ENCODE measurements at regions not wholly inside any gene's neighbourhood (a gene's known extent, or its start where the extent isn't known, plus 50 kb on each side); places are given as distances from the start of the nearest gene placed in this dataset.

GRCh38 chr5:61596265-61596664 lies 264.2 kb downstream of the ZSWIM6 start:
- in situ Hi-C loops (cut with HindIII; ENCODE audit: low sequenced_read_pairs) = no loop called here

GRCh38 chr5:61597684-61598083 lies 265.6 kb downstream of the ZSWIM6 start:
- in situ Hi-C loops (cut with HindIII; ENCODE audit: low sequenced_read_pairs) = no loop called here

GRCh38 chr5:61598126-61598525 lies 266.1 kb downstream of the ZSWIM6 start:
- in situ Hi-C loops (cut with HindIII; ENCODE audit: low sequenced_read_pairs) = no loop called here

- in situ Hi-C loops (cut with HindIII; ENCODE audit: low sequenced_read_pairs) = no loop called here
Observed at GRCh38 chr5:61599370-61600122, 267.5 kb downstream of the ZSWIM6 start.

GRCh38 chr5:61600123-61600444 lies 268.0 kb downstream of the ZSWIM6 start:
- in situ Hi-C loops (cut with HindIII; ENCODE audit: low sequenced_read_pairs) = no loop called here

- in situ Hi-C loops (cut with HindIII; ENCODE audit: low sequenced_read_pairs) = no loop called here
Observed at GRCh38 chr5:61600945-61601511, 269.0 kb downstream of the ZSWIM6 start.

GRCh38 chr5:61603211-61603908 lies 271.3 kb downstream of the ZSWIM6 start:
- in situ Hi-C loops (cut with HindIII; ENCODE audit: low sequenced_read_pairs) = no loop called here

- in situ Hi-C loops (cut with HindIII; ENCODE audit: low sequenced_read_pairs) = no loop called here
Observed at GRCh38 chr5:61604076-61605025, 272.3 kb downstream of the ZSWIM6 start.

- in situ Hi-C loops (cut with HindIII; ENCODE audit: low sequenced_read_pairs) = no loop called here
Observed at GRCh38 chr5:61609840-61610677, 278.0 kb downstream of the ZSWIM6 start.

GRCh38 chr5:61610678-61611024 lies 278.6 kb downstream of the ZSWIM6 start:
- in situ Hi-C loops (cut with HindIII; ENCODE audit: low sequenced_read_pairs) = no loop called here

- in situ Hi-C loops (cut with HindIII; ENCODE audit: low sequenced_read_pairs) = no loop called here
Observed at GRCh38 chr5:61612431-61612830, 280.4 kb downstream of the ZSWIM6 start.

- in situ Hi-C loops (cut with HindIII; ENCODE audit: low sequenced_read_pairs) = no loop called here
Observed at GRCh38 chr5:61613679-61614078, 281.6 kb downstream of the ZSWIM6 start.

GRCh38 chr5:61614606-61615005 lies 282.5 kb downstream of the ZSWIM6 start:
- in situ Hi-C loops (cut with HindIII; ENCODE audit: low sequenced_read_pairs) = no loop called here

GRCh38 chr5:61617039-61617438 lies 285.0 kb downstream of the ZSWIM6 start:
- in situ Hi-C loops (cut with HindIII; ENCODE audit: low sequenced_read_pairs) = no loop called here

- in situ Hi-C loops (cut with HindIII; ENCODE audit: low sequenced_read_pairs) = no loop called here
Observed at GRCh38 chr5:61617995-61618525, 286.0 kb downstream of the ZSWIM6 start.

- in situ Hi-C loops (cut with HindIII; ENCODE audit: low sequenced_read_pairs) = no loop called here
Observed at GRCh38 chr5:61618577-61618976, 286.5 kb downstream of the ZSWIM6 start.

GRCh38 chr5:61619289-61619688 lies 287.2 kb downstream of the ZSWIM6 start:
- in situ Hi-C loops (cut with HindIII; ENCODE audit: low sequenced_read_pairs) = no loop called here

- in situ Hi-C loops (cut with HindIII; ENCODE audit: low sequenced_read_pairs) = no loop called here
Observed at GRCh38 chr5:61619777-61620518, 287.9 kb downstream of the ZSWIM6 start.

- in situ Hi-C loops (cut with HindIII; ENCODE audit: low sequenced_read_pairs) = no loop called here
Observed at GRCh38 chr5:61620699-61621182, 288.7 kb downstream of the ZSWIM6 start.
